GM18505 (cell line): ENCODE measurements at regions not wholly inside any gene's neighbourhood (a gene's known extent, or its start where the extent isn't known, plus 50 kb on each side); places are given as distances from the start of the nearest gene placed in this dataset.

ENCODE experiments used
- ATAC-seq: cut with Tn5 transposase; IDR thresholded peaks from one replicate; pipeline ENCODE4 v1.9.1; 2021; ENCODE audit not compliant: unreplicated experiment
- POLR2A ChIP-seq: IDR thresholded peaks from 4 replicates; pipeline ENCODE4 v1.6.1; 2011; ENCODE audit warnings: borderline replicate concordance; ENCODE audit not compliant: insufficient read depth, insufficient read length; ENCODE audit errors: extremely low read depth

DNA sequence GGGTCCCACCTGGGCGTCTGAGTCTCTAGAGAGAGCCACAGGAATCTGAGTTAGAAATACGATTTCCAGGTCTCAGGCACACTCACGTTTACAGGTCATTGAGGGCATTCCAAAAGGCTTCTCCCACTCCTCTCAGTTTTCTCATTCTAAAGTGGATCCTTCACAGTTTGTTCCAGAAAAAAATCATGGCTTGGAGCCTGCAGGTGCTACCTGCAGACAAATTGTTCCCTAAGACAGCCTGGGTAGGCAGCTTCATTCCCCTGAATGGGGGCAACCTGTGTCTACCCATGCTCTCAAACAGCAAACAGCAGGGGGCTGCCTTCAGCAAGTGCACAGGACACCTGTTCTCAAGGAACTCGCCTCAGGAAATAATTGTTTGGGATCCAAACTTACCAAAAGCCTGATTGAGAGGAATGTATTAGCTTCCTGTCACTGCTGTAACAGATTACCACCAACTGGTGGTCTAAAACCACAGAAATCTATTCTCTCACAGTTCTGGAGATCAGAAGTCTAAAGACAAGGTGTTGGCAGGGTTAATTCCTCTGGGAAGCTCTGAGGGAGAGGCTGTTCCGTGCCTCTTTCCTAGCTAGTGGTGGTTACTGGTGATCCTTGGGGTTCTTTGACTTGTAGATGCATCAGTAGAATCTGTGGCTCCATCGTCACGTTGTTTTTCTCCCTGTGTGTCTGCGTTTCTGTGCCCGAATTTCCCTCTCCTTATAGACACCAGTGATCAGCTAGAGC is 117.2 kb downstream of the RAB11FIP2 start:
- ATAC-seq: no peak

DNA sequence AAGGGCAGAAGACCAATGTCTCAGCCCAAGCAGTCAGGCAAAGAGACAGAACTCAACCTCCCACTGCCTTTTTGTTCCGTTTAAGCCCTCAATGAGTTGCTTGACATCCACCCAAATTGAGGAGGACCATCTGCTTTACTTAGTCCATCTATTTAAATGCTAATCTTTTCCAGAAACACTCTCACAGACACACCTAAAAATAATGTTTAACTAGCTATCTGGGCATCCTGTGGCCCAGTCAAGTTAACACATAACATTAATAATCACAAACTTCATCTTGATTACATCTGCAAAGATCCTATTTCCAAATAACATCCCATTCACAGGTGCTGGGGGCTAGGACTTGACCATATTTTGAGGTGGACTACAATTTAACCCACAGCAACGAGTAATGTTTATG is 115.7 kb downstream of the RAB11FIP2 start:
- no peak for TF ChIP-seq POLR2A
- no peak for ATAC-seq

More for the DNA sequence above, 117.2 kb downstream of the RAB11FIP2 start:
- no peak for TF ChIP-seq POLR2A

DNA sequence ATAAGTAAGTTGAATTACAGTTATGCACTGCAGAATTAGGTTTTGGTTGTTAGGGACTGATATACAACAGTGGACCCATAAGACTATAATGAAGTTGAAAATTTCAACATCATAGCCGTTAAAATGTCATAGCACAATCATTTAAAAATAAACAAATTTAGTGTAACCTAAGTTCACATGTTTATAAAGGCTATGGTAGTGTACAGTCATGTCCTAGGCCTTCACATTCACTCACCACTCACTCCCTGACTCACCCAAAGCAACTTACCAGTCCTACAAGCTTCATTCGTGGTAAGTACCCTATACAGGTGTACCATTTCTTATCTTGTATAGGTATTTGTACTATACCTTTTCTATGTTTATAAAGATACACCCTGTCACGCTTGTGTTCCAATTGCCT is 113.7 kb downstream of the RAB11FIP2 start:
- no peak for TF ChIP-seq POLR2A
- no peak for ATAC-seq

DNA sequence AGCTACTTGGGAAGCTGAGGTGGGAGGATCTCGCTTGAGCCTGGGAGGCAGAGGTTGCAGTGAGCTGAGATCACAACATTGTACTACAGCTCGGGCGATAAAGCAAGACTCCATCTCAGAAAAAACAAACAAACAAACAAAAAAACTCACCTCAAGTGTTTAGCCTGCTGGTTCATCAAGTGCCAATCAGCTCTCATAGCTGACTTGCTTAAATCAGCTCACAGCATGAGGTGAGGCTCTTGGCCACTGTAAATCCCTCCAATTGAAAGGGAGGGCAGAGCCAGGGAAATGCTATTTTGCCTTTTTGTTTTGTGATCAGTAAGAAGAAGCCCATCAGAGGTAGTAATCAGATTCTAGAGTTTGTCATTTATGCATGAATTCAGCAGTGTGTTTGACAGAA is 112.3 kb downstream of the RAB11FIP2 start:
- ATAC-seq: no peak
- no peak for TF ChIP-seq POLR2A

DNA sequence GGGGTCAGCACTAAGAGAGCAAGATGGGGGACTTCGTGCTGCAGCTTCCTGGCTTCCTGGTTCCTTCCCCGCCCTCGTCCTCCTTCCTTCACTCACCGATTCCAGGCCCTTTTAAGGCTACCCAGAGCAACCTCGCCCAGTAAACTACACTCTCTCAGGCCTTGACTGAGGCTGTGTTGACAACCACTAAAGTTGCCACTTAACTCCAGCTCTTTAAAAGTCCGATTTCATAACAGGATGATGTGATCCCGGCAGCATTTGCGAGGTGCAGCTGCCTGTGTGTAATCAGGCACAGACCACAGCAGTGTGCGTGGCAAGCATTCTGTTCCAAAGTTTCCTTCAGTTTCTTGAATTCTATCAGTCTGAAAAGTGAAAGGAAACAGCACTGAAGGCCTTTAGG is 110.6 kb downstream of the RAB11FIP2 start:
- no peak for TF ChIP-seq POLR2A
- ATAC-seq: no peak

DNA sequence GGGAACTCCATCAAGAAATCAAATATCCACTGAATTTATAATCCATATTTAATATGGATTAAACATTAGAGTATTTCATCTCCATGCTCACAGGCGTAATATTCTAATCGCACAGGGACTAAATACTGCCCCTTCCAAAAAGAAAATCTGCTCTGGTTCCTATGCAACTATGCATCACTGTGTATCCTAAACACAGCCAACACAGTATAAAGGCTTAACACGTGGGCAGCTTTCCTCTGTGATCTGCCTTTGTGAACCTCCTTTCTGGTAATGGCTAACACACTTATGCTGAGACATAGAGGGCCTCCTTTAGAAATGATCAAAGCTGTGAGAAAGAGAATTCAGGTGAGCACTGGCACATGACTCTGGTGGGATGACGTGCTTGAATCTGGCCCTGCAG is 110.2 kb downstream of the RAB11FIP2 start:
- TF ChIP-seq POLR2A: no peak
- no peak for ATAC-seq

DNA sequence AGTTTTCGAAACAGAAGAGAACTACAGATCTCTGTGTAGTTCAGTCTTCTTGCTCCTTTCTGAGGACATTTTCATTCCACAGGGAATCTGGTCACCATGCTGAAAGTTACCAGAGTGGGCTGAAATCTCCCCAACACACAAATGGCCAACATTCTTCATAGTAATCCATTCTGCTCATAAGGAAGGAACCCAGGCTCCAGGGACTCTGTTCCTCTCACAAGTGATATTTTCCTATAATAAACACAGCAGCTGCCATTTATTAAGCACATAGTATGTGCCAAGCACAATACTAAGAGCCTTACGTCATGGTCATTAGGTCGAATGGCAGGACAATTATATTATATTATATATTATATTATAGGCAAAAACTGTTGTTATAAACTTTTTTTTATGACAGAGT is 109.8 kb downstream of the RAB11FIP2 start:
- TF ChIP-seq POLR2A: no peak
- no peak for ATAC-seq

DNA sequence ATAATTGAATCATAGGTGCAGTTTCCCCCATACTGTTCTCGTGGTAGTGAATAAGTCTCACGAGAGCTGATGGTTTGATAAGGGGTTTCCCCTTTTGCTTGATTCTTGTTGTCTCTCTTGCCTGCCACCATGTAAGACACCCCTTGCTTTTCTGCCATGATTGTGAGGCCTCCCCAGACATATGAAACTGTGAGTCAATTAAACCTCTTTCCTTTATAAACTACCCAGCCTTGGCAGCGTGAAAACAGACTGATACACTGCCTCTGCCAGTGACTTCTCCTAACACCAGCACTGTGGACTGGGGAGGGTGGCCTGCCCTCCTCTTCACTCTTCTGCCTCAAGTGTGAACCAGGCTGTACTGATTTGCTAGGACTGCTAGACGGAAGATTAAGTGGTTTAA is 108.6 kb downstream of the RAB11FIP2 start:
- TF ChIP-seq POLR2A: no peak
- no peak for ATAC-seq

DNA sequence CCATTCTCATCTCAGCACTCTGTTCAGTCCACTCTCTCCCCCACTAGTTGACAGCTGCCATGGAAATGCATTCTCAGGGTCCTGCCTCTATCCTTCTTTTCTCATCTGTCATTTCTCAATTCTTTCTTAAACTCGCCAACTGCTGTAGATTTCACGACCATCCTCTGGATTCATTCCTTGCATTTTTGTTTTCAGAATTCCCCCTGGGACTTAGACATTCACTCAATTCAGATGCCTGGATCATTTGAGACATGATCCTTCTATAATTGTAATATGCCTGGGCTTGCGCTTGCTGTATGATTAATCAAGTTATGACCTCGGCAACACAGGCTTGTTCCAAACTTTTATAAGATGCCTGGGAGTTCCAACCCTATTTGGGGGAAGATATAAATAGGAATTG is 104.5 kb downstream of the RAB11FIP2 start:
- no peak for ATAC-seq
- TF ChIP-seq POLR2A: no peak

DNA sequence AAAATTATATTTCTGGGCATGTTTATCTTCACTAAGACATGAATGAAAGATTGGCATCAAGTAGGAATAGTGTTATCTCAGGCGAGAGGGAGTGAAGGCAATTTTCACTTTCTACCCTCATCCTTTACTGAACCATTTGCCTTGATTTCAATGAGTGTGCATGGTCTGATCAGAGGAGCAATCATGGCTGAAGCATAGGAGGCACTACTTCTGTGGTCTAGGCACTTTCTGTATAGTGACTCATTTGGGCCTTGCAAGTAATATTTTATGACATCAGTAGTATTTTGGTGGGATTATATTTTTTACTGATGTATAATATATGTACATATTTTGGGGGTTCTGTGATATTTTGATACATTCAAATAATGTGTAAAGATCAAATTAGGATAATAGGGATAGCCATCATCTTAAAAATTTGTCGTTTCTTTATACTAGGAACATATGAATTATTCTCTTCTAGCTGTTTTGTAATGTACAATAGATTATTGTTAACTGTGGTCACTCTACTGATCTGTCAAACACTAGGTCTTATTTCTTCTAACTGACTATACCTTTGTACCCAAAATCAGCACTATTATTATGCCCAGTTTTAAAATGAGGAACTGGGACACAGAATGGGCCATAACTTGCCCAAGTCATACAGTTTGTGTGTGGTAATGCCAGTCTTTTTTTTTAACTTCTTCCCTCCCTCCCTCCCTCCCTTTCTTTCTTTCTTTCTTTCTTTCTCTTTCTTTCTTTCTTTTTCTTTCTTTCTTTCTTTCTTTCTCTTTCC is 101.9 kb downstream of the RAB11FIP2 start:
- ATAC-seq: no peak
- TF ChIP-seq POLR2A: no peak

DNA sequence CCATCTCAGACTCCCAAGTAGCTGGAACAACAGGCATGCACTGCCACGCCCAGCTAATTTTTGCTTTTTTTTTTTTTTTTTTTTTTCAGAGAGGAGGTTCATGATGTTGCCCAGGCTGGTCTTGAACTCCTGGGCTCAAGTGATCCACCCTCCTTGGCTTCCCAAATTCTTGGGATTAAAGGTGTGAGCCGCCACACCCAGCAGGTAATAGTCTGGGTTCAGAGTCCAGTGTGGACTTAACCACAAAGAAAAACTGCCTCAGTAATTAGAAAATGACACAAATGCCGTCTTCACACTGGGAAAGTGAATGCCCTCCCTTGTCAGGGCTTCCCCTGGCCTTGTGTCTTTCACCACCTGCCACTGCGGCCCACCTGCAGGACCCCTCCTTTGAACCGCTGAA is 101.1 kb downstream of the RAB11FIP2 start:
- no peak for TF ChIP-seq POLR2A
- ATAC-seq: no peak

DNA sequence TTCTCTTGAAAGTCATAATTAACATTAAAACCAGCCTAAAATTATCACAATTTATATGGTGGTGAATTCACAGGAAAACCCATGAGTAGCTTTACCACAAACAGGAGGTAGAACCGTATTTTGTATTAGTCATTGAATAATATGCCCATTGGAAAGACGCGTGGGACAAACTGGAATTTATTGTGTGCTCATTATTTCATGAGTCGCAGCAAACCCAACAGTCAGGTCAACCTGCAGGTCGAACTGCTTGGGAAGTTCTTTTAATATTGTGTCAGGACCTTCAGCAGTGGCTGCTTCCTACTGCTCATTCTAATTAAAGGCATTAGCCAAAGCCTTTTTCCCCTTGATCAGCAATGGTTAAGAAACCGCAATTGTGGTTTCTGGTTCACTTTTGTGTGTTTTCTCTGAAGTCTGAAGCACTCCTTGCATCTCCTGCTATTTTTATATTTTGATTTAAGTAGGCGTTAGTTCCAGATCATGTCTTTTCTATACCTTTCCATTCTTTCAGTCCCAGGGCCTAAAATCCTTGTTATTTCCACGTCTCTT is 100.1 kb downstream of the RAB11FIP2 start:
- TF ChIP-seq POLR2A: no peak
- ATAC-seq: no peak

DNA sequence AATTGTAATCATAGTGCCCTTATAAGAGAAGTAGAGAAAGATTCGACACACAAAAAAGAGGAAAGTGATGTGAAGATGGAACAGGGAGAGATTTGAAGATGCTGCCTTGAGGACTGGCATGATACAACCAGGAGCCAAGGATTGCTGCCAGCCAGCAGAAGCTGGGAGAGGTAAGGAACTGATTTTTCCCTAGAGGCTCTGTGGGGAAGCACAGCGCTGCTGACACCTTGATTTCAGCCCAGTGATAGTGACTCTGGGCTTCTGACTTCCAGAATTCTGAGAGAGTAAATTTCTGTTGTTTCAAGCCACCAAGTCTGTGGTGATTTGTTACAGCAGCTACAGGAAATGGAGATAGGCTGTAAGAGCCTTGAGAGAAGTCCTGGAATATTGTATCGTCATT is 98.2 kb downstream of the RAB11FIP2 start:
- ATAC-seq: no peak
- no peak for TF ChIP-seq POLR2A

DNA sequence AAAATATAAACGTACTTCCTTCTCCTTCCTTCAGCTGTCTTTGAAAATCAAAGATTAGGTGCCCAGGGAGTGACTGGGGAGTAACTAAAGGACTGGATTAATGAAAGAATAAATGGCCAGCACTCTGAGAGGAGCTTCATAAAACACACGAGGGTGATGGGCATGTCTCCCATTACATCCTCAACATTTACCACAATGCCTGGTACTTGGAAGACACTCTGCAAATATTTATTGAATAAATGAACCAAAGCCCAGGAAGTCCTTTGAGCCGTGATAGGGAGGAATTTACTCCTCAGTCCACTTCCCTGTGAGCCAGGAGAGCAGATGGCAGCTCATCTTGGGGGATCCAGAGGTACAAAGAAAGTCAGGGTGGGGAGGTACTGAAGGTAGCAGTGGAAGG is 96.3 kb downstream of the RAB11FIP2 start:
- no peak for ATAC-seq

More for the DNA sequence above, 96.3 kb downstream of the RAB11FIP2 start:
- TF ChIP-seq POLR2A: no peak
